Sigmoid colon (tissue), 6 donors: ENCODE measurements at regions not wholly inside any gene's neighbourhood (a gene's known extent, or its start where the extent isn't known, plus 50 kb on each side); places are given as distances from the start of the nearest gene placed in this dataset.

Source experiments
- DNase-seq: peaks from one replicate; pipeline ENCODE4 v3.0.0-alpha.2; 2019
- H3K27ac ChIP-seq, 4 donors: fragments of 200-600 bp; sonication (generic); one replicate each; pipeline ENCODE4 v1.5.1; 2016 to 2019; ENCODE audit warnings: mild to moderate bottlenecking in 1 of 4
- H3K27me3 ChIP-seq, 3 donors: fragments of 200-600 bp; sonication (generic); one replicate each; pipeline ENCODE4 v1.5.1; 2019; ENCODE audit warnings: mild to moderate bottlenecking in 1 of 3
- H3K36me3 ChIP-seq, 4 donors: fragments of 200-600 bp; sonication (generic); one replicate each; pipeline ENCODE4 v1.5.1; 2016 to 2019
- H3K4me1 ChIP-seq, 4 donors: fragments of 200-600 bp; sonication (generic); one replicate each; pipeline ENCODE4 v1.5.1; 2017 to 2019
- H3K4me3 ChIP-seq, 4 donors: fragments of 200-600 bp; sonication (generic); one replicate each; pipeline ENCODE4 v1.5.1; 2017 to 2019; ENCODE audit warnings: mild to moderate bottlenecking in 2 of 4, moderate library complexity in 1 of 4
- H3K9me3 ChIP-seq, 4 donors: fragments of 200-600 bp in 3 of 4; sonication (generic) in 3 of 4; one replicate each; pipeline versions ENCODE4 v1.5.1 to v1.6.1; 2013 to 2019
- CTCF ChIP-seq, 4 experiments: fragments of 450-650 bp in 3 of 4; fragments of 200-600 bp in 1 of 4; IDR thresholded peaks; one replicate each; pipeline ENCODE4 v1.5.1; 2016 to 2019; ENCODE audit warnings: antibody characterized with exemption in 4 of 4, mild to moderate bottlenecking in 3 of 4, moderate library complexity in 2 of 4
- EP300 ChIP-seq, 4 donors: sonication (generic); formaldehyde crosslinking; IDR thresholded peaks; one replicate each; pipeline ENCODE4 v1.6.1; 2017; ENCODE audit warnings: antibody characterized with exemption in 4 of 4
- POLR2A ChIP-seq, 2 donors: fragments of 450-650 bp; IDR thresholded peaks; one replicate each; pipeline ENCODE4 v1.6.1; 2016; ENCODE audit warnings: antibody characterized with exemption in 2 of 2, mild to moderate bottlenecking in 2 of 2, moderate library complexity in 2 of 2
- POLR2AphosphoS5 ChIP-seq, 4 donors: sonication (generic); formaldehyde crosslinking; IDR thresholded peaks; one replicate each; pipeline ENCODE4 v1.6.1; 2017; ENCODE audit warnings: antibody characterized with exemption in 4 of 4
- WGBS, 2 donors: extraction: QIAGEN DNeasy Blood & Tissue Kit; methylation state at CpG; one replicate each; pipeline ENCODE4 v1.1.7; 2013; 5-methylcytosine and 5-hydroxymethylcytosine counted together
- intact Hi-C: fragments of 100-400 bp; cut with DNase I; formaldehyde crosslinking; loops from one replicate; pipeline ENCODE4 v1.15.1; 2023
- donor health status: healthy with polysubstance abuse.
- donor health status: healthy.

DNA sequence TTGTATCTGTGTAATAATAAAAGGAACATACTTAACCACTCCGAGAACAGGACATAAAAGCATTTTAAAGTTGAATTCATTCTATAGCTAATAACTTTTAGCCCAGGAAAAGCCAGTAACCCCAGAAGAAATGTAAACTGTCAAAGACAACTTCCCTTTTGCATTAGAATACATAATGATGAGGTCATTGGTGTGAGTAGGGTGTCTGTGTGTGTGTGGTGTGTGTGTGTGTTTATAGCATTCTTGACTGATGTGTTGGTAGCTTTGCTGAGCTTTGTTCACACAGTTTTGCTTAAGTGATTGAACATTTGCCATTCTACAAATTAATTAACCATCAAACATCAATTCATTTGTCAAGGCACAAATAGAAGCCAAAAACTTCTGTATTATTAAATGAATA lies 559.6 kb downstream of the ARAP2 start:
- intact Hi-C loops = no loop called here
- TF ChIP-seq POLR2A (IDR thresholded peaks at IDR 0.05) = no peak
- 85 to 88% methylated on average over 1 of the region's 1 CpG for WGBS, 2 donors
- Histone ChIP-seq H3K36me3 (no peaks in the 10 kb centered on the region), H3K27ac (no peak overlapping the region), H3K27me3 (no peaks in the 10 kb centered on the region), H3K9me3 (no peaks in the 10 kb centered on the region), H3K4me1 (no peaks in the 10 kb centered on the region), H3K4me3 (no peak overlapping the region)
- DNase-seq = no peak

DNA sequence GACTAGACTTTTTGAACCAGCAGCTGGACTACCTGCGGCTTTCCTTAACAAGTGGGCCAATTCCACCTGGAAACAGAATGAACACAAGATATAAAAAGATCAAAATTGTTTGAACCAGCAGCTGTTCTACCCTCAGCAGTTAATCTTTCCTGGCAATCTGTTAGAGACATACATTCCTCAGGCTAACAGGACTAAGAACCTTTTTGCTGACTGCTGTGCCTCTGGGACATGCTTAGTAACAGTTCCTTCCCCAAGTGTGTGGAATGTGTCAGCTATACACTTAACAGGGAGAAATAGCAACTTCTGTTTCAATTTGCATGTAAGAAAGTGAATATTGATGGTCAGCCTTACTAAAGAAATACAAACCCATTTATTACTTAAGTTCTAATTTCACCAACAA lies 554.4 kb downstream of the ARAP2 start:
- H3K27me3 ChIP-seq = no peaks in the 10 kb centered on the region
- H3K27ac ChIP-seq = no peak overlapping the region
- no peak overlapping the region for H3K4me3 ChIP-seq
- intact Hi-C loops = no loop called here
- TF ChIP-seq POLR2A (IDR thresholded peaks at IDR 0.05) (no peak), EP300 (IDR thresholded peaks at IDR 0.05) (no peak), POLR2AphosphoS5 (IDR thresholded peaks at IDR 0.05) (no peak), CTCF (IDR thresholded peaks at IDR 0.05) (no peak)
- no peaks in the 10 kb centered on the region for H3K4me1 ChIP-seq
- no peak for DNase-seq
- H3K9me3 ChIP-seq = no peaks in the 10 kb centered on the region
- 85 to 89% methylated on average over 1 of the region's 1 CpG for WGBS, 2 donors
- no peaks in the 10 kb centered on the region for H3K36me3 ChIP-seq

DNA sequence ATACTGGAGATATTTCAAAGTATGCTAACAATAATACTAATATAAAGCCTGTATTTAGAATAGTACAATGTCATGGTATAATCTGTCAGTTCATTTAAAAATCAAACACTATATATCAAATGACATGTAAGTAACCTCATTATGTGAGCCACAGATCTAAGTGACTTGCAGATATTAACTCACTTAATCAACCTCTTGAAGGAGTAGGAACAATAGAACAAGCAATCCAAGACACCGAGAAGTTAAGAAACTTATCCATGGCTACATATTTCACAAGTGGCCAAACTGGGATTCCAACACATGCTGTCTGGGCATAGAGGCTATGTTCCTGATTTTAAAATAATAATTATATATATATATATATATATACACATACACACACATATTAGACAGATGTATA lies 554.0 kb downstream of the ARAP2 start:
- no peak overlapping the region for H3K27ac ChIP-seq
- H3K4me3 ChIP-seq = no peak overlapping the region
- DNase-seq = no peak
- H3K27me3 ChIP-seq = no peaks in the 10 kb centered on the region
- TF ChIP-seq EP300 (IDR thresholded peaks at IDR 0.05) (no peak), POLR2AphosphoS5 (IDR thresholded peaks at IDR 0.05) (no peak), POLR2A (IDR thresholded peaks at IDR 0.05) (no peak), CTCF (IDR thresholded peaks at IDR 0.05) (no peak)
- H3K36me3 ChIP-seq = no peaks in the 10 kb centered on the region
- H3K4me1 ChIP-seq = no peaks in the 10 kb centered on the region
- H3K9me3 ChIP-seq = no peaks in the 10 kb centered on the region
- intact Hi-C loops = no loop called here
- WGBS, 2 donors = 84 to 93% methylated on average over 1 of the region's 1 CpG

DNA sequence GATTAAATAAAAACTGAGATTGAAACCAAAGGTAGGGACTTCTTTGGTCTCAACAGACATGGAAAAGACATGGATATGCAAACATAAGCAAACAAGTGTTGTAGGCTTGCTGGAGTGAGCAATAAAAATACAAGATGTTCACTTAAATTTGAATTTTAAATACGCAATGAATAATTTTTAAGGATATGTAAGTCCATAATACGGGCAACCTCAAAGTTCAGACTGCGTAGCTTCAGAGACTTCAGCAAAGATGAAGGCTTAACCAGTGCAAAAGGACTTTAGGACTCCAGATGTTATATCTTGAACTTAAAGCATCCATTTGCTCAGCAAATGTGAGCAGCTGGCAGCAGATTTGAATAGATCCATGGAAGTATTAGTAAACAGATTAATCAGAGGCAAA lies 549.3 kb downstream of the ARAP2 start:
- H3K4me3 ChIP-seq = no peak overlapping the region
- H3K27me3 ChIP-seq = no peaks in the 10 kb centered on the region
- H3K9me3 ChIP-seq = peaks cover 0 to 4% (median 0%) of the 10 kb centered on the region in 4 donors
- H3K4me1 ChIP-seq = no peaks in the 10 kb centered on the region
- no peaks in the 10 kb centered on the region for H3K36me3 ChIP-seq
- no peak overlapping the region for H3K27ac ChIP-seq
- no peak for DNase-seq
- WGBS, 2 donors = 79 to 86% methylated on average over 3 of the region's 3 CpGs
- TF ChIP-seq CTCF (IDR thresholded peaks at IDR 0.05) (no peak), POLR2AphosphoS5 (IDR thresholded peaks at IDR 0.05) (no peak), POLR2A (IDR thresholded peaks at IDR 0.05) (no peak), EP300 (IDR thresholded peaks at IDR 0.05) (no peak)
- intact Hi-C loops = no loop called here

GRCh38 chr4:35695421-35695820 lies 548.9 kb downstream of the ARAP2 start:
- no peak overlapping the region for H3K4me3 ChIP-seq
- H3K27ac ChIP-seq = no peak overlapping the region
- WGBS, 2 donors = 81 to 90% methylated on average over 2 of the region's 2 CpGs
- H3K27me3 ChIP-seq = no peaks in the 10 kb centered on the region
- H3K36me3 ChIP-seq = no peaks in the 10 kb centered on the region
- H3K9me3 ChIP-seq = peaks cover 0 to 4% (median 0%) of the 10 kb centered on the region in 4 donors
- H3K4me1 ChIP-seq = no peaks in the 10 kb centered on the region
- no peak for DNase-seq
- TF ChIP-seq POLR2AphosphoS5 (IDR thresholded peaks at IDR 0.05) (no peak), CTCF (IDR thresholded peaks at IDR 0.05) (no peak), POLR2A (IDR thresholded peaks at IDR 0.05) (no peak), EP300 (IDR thresholded peaks at IDR 0.05) (no peak)
- intact Hi-C loops = no loop called here
